GM13977 (cell line): ENCODE measurements at regions not wholly inside any gene's neighbourhood (a gene's known extent, or its start where the extent isn't known, plus 50 kb on each side); places are given as distances from the start of the nearest gene placed in this dataset.
"Not testable (repeated sequence)": the region's sequence is repeated elsewhere in the genome, so short reads cannot be mapped to it uniquely, and the experiment has no call there.

ENCODE experiments used
- DNase-seq: peaks from one replicate; pipeline ENCODE4 v3.0.0; 2012; ENCODE audit warnings: low spot score
- CTCF ChIP-seq: IDR thresholded peaks from 2 replicates; pipeline ENCODE4 v1.5.1; 2012; ENCODE audit warnings: mild to moderate bottlenecking, control low read depth; ENCODE audit not compliant: insufficient read depth; ENCODE audit errors: extremely low read depth, missing control alignments
- in situ Hi-C: fragments of 300-500 bp; cut with MboI; formaldehyde crosslinking; loops from one replicate; pipeline ENCODE4 v1.12.0; 2022; ENCODE audit warnings: low sequenced_read_pairs, low pct_unique_long_range_greater_than_20kb, mixed read lengths, inconsistent platforms; ENCODE audit not compliant: unreplicated experiment

- in situ Hi-C loops, result no loop called here
- DNase-seq, result no peak
- no peak for TF ChIP-seq CTCF
Observed at GRCh38 chr3:101964861-101965260, 115.5 kb downstream of the NFKBIZ start.

- DNase-seq, result no peak
- in situ Hi-C loops, result no loop called here
- TF ChIP-seq CTCF, result no peak
Observed at GRCh38 chr3:101966226-101966625, 116.9 kb downstream of the NFKBIZ start.

- in situ Hi-C loops, result no loop called here
- TF ChIP-seq CTCF, result no peak
- no peak for DNase-seq
Observed at GRCh38 chr3:101970212-101970611, 120.9 kb downstream of the NFKBIZ start.

GRCh38 chr3:101970905-101971304 lies 121.6 kb downstream of the NFKBIZ start:
- DNase-seq, result no peak

GRCh38 chr3:101972430-101973162 lies 123.3 kb downstream of the NFKBIZ start:
- DNase-seq, result no peak
- TF ChIP-seq CTCF, result no peak
- in situ Hi-C loops, result no loop called here

More at GRCh38 chr3:101970905-101971304, 121.6 kb downstream of the NFKBIZ start:
- no peak for TF ChIP-seq CTCF
- in situ Hi-C loops, result no loop called here

- DNase-seq, result no peak
- no peak for TF ChIP-seq CTCF
- in situ Hi-C loops, result no loop called here
Observed at GRCh38 chr3:101973163-101973505, 123.8 kb downstream of the NFKBIZ start.

- DNase-seq, in situ Hi-C loops: not testable (repeated sequence)
Observed at GRCh38 chr3:101975415-101975814, 126.1 kb downstream of the NFKBIZ start.
